K562 (cell line): ENCODE measurements at regions not wholly inside any gene's neighbourhood (a gene's known extent, or its start where the extent isn't known, plus 50 kb on each side); places are given as distances from the start of the nearest gene placed in this dataset.

Source experiments
- ATAC-seq: fragments of 200-7000 bp; cut with Tn5 transposase; 3 replicates; pipeline ENCODE4 v1.9.1; 2020; ENCODE audit warnings: moderate library complexity
- BruUV-seq: library from RNA; stranded (reverse); fragments of 400-500 nt; replicated peaks from 2 replicates; lab custom pipeline; 2021; lab: Mats Ljungman, UMichigan
- CTCF ChIA-PET: fragments of 300-600 bp; formaldehyde crosslinking; extraction: SDS; loops from one replicate; lab custom pipeline; 2021; ENCODE audit warnings: low intra/inter-chr PET ratio; lab: Yijun Ruan, JAX
- POLR2A ChIA-PET: fragments of 300-600, 350-650 bp; sonication (Branson Sonifier 250); formaldehyde crosslinking; extraction: SDS; loops from one replicate; lab custom pipeline; 2021; ENCODE audit warnings: antibody characterized with exemption, inconsistent platforms; lab: Yijun Ruan, JAX
- DNase-seq, 4 experiments: peaks; one replicate each; pipeline versions ENCODE4 v3.0.0 to v3.0.0-alpha.2; 2011 to 2018; ENCODE audit warnings: low spot score in 3 of 4, mixed read lengths in 3 of 4; ENCODE audit errors: extremely low read depth in 1 of 4
- FAIRE-seq: peaks from 2 replicates; lab custom pipeline; 2011; peaks lifted over from hg19 to GRCh38; lab: Jason Lieb, UNC
- H2AFZ ChIP-seq: 2 replicates; pipeline ENCODE4 v1.6.0; 2011; ENCODE audit warnings: low read depth, low read length, control low read depth, inconsistent platforms
- H3K27ac ChIP-seq: fragments of 200-600 bp; 3 replicates; pipeline ENCODE4 v1.8.0; 2011; ENCODE audit warnings: low read depth, mild to moderate bottlenecking, control low read depth, inconsistent platforms, low read length, moderate library complexity, mixed read lengths; ENCODE audit errors: extremely low read depth
- H3K27me3 ChIP-seq, 2 experiments: fragments of 300-600 bp in 1 of 2; 2 replicates in 1 of 2; 3 replicates in 1 of 2; pipeline versions ENCODE4 v1.6.0 to v1.8.0; 2011; ENCODE audit warnings: inconsistent platforms in 2 of 2, low read length in 2 of 2, mild to moderate bottlenecking in 1 of 2, mixed read lengths in 1 of 2, moderate library complexity in 1 of 2; ENCODE audit not compliant: control insufficient read depth in 2 of 2, insufficient read depth in 2 of 2
- H3K36me3 ChIP-seq: fragments of 300-600 bp; 3 replicates; pipeline ENCODE4 v1.8.0; 2011; ENCODE audit warnings: mild to moderate bottlenecking, low read length, inconsistent platforms; ENCODE audit not compliant: control insufficient read depth, insufficient read depth
- H3K4me1 ChIP-seq, 2 experiments: fragments of 200-600 bp in 1 of 2; replicated peaks in 1 of 2; 2 replicates in 1 of 2; 3 replicates in 1 of 2; pipeline versions ENCODE4 v1.5.1 to v1.8.0; 2011; ENCODE audit warnings: inconsistent platforms in 2 of 2, low read length in 2 of 2, mild to moderate bottlenecking in 1 of 2, mixed read lengths in 1 of 2, moderate library complexity in 1 of 2; ENCODE audit not compliant: control insufficient read depth in 2 of 2, insufficient read depth in 2 of 2
- H3K4me2 ChIP-seq: 2 replicates; pipeline ENCODE4 v1.6.1; 2011; ENCODE audit warnings: low read length, control low read depth, inconsistent platforms, mixed read lengths; ENCODE audit not compliant: insufficient read depth
- H3K4me3 ChIP-seq: fragments of 200-600 bp; sonication (generic), shearing (Covaris generic); 2 replicates; pipeline ENCODE4 v1.5.1; 2016; ENCODE audit warnings: control low read depth, inconsistent platforms
- H3K79me2 ChIP-seq: fragments of 200-600 bp; 3 replicates; pipeline ENCODE4 v1.8.0; 2011; ENCODE audit warnings: low read length, inconsistent platforms; ENCODE audit not compliant: control insufficient read depth, insufficient read depth
- H3K9ac ChIP-seq, 2 experiments: 2 replicates each; pipeline versions ENCODE4 v1.6.0 to v1.6.1; 2011; ENCODE audit warnings: low read depth in 2 of 2, low read length in 2 of 2, control low read depth in 1 of 2, inconsistent platforms in 1 of 2, mild to moderate bottlenecking in 1 of 2, mixed read lengths in 1 of 2; ENCODE audit not compliant: insufficient read depth in 1 of 2
- H3K9me1 ChIP-seq: one replicate; pipeline ENCODE4 v1.6.0; 2011; ENCODE audit warnings: inconsistent platforms, mild to moderate bottlenecking, low read length, moderate library complexity; ENCODE audit not compliant: control insufficient read depth, insufficient read depth
- H3K9me3 ChIP-seq: replicated peaks from 2 replicates; pipeline ENCODE4 v1.5.1; 2011; ENCODE audit warnings: low read depth, low read length, inconsistent platforms; ENCODE audit not compliant: control insufficient read depth, insufficient read depth
- H4K20me1 ChIP-seq: replicated peaks from 2 replicates; pipeline ENCODE4 v1.6.1; 2011; ENCODE audit warnings: low read length, inconsistent platforms, mixed read lengths; ENCODE audit not compliant: control insufficient read depth, insufficient read depth
- C11orf30 ChIP-seq: fragments of 450-650 bp; IDR thresholded peaks from 2 replicates; pipeline ENCODE4 v1.6.1; 2016; ENCODE audit warnings: low read depth, mild to moderate bottlenecking
- CHD1 ChIP-seq: fragments of 200-600 bp; sonication (generic); IDR thresholded peaks from one replicate; pipeline ENCODE4 v1.6.1; 2012; ENCODE audit warnings: mild to moderate bottlenecking, moderate library complexity, low read length, inconsistent platforms
- FIP1L1 ChIP-seq: fragments of 200-400 bp; formaldehyde crosslinking; IDR thresholded peaks from 2 replicates; pipeline ENCODE4 v1.6.1; 2018; ENCODE audit warnings: mild to moderate bottlenecking, low read depth, low read length; ENCODE audit not compliant: poor library complexity, severe bottlenecking
- FOXJ2 ChIP-seq: fragments of 200-800 bp; sonication (Bioruptor generic); IDR thresholded peaks from 2 replicates; pipeline ENCODE4 v1.6.1; 2016; ENCODE audit warnings: missing genetic modification characterization, missing compliant biosample characterization
- KDM5B ChIP-seq: fragments of 200-600 bp; sonication (generic); IDR thresholded peaks from 2 replicates; pipeline ENCODE4 v1.6.1; 2012; ENCODE audit warnings: low read depth, mild to moderate bottlenecking, moderate library complexity, low read length, control low read depth, inconsistent platforms; ENCODE audit not compliant: insufficient replicate concordance
- MAFK ChIP-seq: IDR thresholded peaks from 2 replicates; pipeline ENCODE4 v1.6.1; 2011; ENCODE audit warnings: low read length, improper control_type of control experiment
- MTA3 ChIP-seq: fragments of 450-650 bp; formaldehyde crosslinking; IDR thresholded peaks from 2 replicates; pipeline ENCODE4 v1.6.1; 2017; ENCODE audit warnings: mild to moderate bottlenecking, borderline replicate concordance
- NFIX ChIP-seq: fragments of 250-450 bp; sonication (Bioruptor Pico); IDR thresholded peaks from 2 replicates; pipeline ENCODE4 v1.4.0; 2020; ENCODE audit warnings: low read depth, mild to moderate bottlenecking, moderate library complexity
- RNF219 ChIP-seq: fragments of 250-450 bp; sonication (Bioruptor Pico); IDR thresholded peaks from 2 replicates; pipeline ENCODE4 v1.5.0; 2022; ENCODE audit warnings: mild to moderate bottlenecking
- SMAD4 ChIP-seq: fragments of 250-450 bp; sonication (Bioruptor Pico); conservative IDR thresholded peaks from 2 replicates; pipeline ENCODE4 v1.8.0; 2021; ENCODE audit warnings: inconsistent platforms, mild to moderate bottlenecking, moderate library complexity
- SOX6 ChIP-seq: fragments of 450-650 bp; IDR thresholded peaks from 2 replicates; pipeline ENCODE4 v1.6.1; 2014; ENCODE audit warnings: mild to moderate bottlenecking
- YY1 ChIP-seq, 3 experiments: IDR thresholded peaks; 2 replicates each; pipeline ENCODE4 v1.6.1; 2011; ENCODE audit warnings: low read length in 2 of 3, mild to moderate bottlenecking in 2 of 3, moderate library complexity in 2 of 3, borderline replicate concordance in 1 of 3, control low read depth in 1 of 3, low read depth in 1 of 3; ENCODE audit not compliant: insufficient read depth in 3 of 3, insufficient replicate concordance in 2 of 3, control insufficient read depth in 1 of 3, insufficient read length in 1 of 3; ENCODE audit errors: extremely low read depth in 1 of 3
- ZNF277 ChIP-seq: fragments of 250-450 bp; sonication (Bioruptor Pico); IDR thresholded peaks from 2 replicates; pipeline ENCODE4 v1.8.0; 2022; ENCODE audit warnings: inconsistent platforms, mild to moderate bottlenecking, moderate library complexity, borderline replicate concordance
- ZNF76 ChIP-seq: fragments of 250-450 bp; sonication (Bioruptor Pico); IDR thresholded peaks from 2 replicates; pipeline ENCODE4 v1.4.0; 2020; ENCODE audit warnings: mild to moderate bottlenecking, moderate library complexity, borderline replicate concordance
- WGBS: fragments of 100-300 bp; shearing (Covaris generic); methylation state at CpG from one replicate; pipeline ENCODE4 v1.1.6; 2016; ENCODE audit warnings: low coverage, mixed read lengths; ENCODE audit not compliant: insufficient coverage; ENCODE audit errors: missing lambda C conversion rate; 5-methylcytosine and 5-hydroxymethylcytosine counted together
- in situ Hi-C: fragments of 300-500 bp; cut with MboI; formaldehyde crosslinking; loops from 4 replicates; pipeline ENCODE4 v1.15.0; 2018; ENCODE audit warnings: inconsistent platforms, mixed read lengths
- intact Hi-C: fragments of 100-400 bp; cut with micrococcal nuclease; formaldehyde crosslinking; loops from 2 replicates; pipeline ENCODE4 v1.14.2; 2022
- TF ChIP-seq, protein P1 (sequence below), 2 experiments: IDR thresholded peaks in 1 of 2; conservative IDR thresholded peaks in 1 of 2; 2 replicates each; pipeline ENCODE4 v1.6.1; 2016; ENCODE audit warnings: low read depth in 2 of 2, mild to moderate bottlenecking in 1 of 2, missing compliant biosample characterization in 1 of 2, missing genetic modification characterization in 1 of 2, moderate library complexity in 1 of 2

DNA sequence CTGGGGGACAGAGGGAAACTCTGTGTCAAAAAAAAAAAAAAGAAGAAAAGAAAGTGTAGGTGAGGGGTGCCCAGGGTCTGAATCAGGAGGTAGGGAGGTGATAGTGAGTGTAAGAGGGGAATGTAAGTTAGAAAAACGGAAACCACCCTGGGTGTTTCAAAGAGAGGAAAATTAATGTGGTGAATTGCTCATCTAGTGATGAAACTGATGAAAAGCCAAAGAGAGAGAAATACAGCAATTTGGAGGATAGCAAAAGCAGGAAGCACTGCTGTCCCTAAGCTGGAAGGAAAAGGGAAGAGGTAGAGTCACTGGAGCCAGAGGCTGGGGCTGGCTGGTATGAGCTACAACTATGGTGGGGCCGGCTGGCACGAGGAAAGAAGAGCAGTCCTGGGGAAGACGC, 85.0 kb upstream of the CEP85L start:
- no peak overlapping the region for H3K4me2 ChIP-seq
- 0 out of 2 replicates have a peak overlapping the region, but pooled peaks have one; percentile 22 for H2AFZ ChIP-seq
- no peaks in the 10 kb centered on the region for H3K27me3 ChIP-seq
- H3K79me2 ChIP-seq = no peaks in the 10 kb centered on the region
- peaks cover 6 to 23% of the 10 kb centered on the region in 2 experiments; a peak in 3 of 5 replicates for H3K4me1 ChIP-seq
- TF ChIP-seq MTA3 = no peak
- TF ChIP-seq NFIX = no peak
- TF ChIP-seq RNF219 (CRISPR knock-in tag) = no peak
- TF ChIP-seq, protein P1, sequence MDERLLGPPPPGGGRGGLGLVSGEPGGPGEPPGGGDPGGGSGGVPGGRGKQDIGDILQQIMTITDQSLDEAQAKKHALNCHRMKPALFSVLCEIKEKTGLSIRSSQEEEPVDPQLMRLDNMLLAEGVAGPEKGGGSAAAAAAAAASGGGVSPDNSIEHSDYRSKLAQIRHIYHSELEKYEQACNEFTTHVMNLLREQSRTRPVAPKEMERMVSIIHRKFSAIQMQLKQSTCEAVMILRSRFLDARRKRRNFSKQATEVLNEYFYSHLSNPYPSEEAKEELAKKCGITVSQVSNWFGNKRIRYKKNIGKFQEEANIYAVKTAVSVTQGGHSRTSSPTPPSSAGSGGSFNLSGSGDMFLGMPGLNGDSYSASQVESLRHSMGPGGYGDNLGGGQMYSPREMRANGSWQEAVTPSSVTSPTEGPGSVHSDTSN (CRISPR knock-in tag; IDR thresholded peaks at IDR 0.05; ENCODE audit: low read depth) = no peak
- TF ChIP-seq, protein P1 (tag; conservative IDR thresholded peaks at IDR 0.05; ENCODE audit: low read depth) = no peak
- no peak for TF ChIP-seq FIP1L1
- TF ChIP-seq CHD1 = no peak
- TF ChIP-seq ZNF277 (CRISPR knock-in tag) = no peak
- TF ChIP-seq ZNF76 (CRISPR knock-in tag) = no peak
- TF ChIP-seq SOX6 = no peak
- TF ChIP-seq SMAD4 = no peak
- TF ChIP-seq MAFK = no peak
- TF ChIP-seq FOXJ2 (tag) = no peak
- no peak for TF ChIP-seq YY1 (IDR thresholded peaks at IDR 0.05; ENCODE audit: borderline replicate concordance in 1 of 3, control insufficient read depth in 1 of 3, extremely low read depth in 1 of 3, insufficient read depth in 3 of 3, insufficient read length in 1 of 3, insufficient replicate concordance in 2 of 3, low read depth in 1 of 3, low read length in 2 of 3)
- no peak for TF ChIP-seq C11orf30
- TF ChIP-seq KDM5B = no peak
- no peak overlapping the region for H3K4me3 ChIP-seq
- in situ Hi-C loops (no loop called here), intact Hi-C loops (loop anchor here (5.0 kb wide), 1 partner anchor 169 kb away; no protein-coding TSS in a partner anchor)
- no peak overlapping the region for H3K27ac ChIP-seq
- POLR2A ChIA-PET = no interaction called here
- ATAC-seq = no peak
- H3K36me3 ChIP-seq = no peaks in the 10 kb centered on the region
- no peaks in the 10 kb centered on the region for H3K9me1 ChIP-seq
- BruUV-seq = no TSS peak
- no peak overlapping the region for H3K9ac ChIP-seq
- WGBS = 25% methylated on average over 4 of the region's 4 CpGs
- H3K9me3 ChIP-seq = no peaks in the 10 kb centered on the region
- FAIRE-seq = no peak
- CTCF ChIA-PET = no interaction called here
- DNase-seq = no peak
- H4K20me1 ChIP-seq = no peaks in the 10 kb centered on the region
